ENCODE measurements at regions not wholly inside any gene's neighbourhood (a gene's known extent, or its start where the extent isn't known, plus 50 kb on each side); places are given as distances from the start of the nearest gene placed in this dataset.

GRCh38 chr6:22499815-22500214 lies 69.6 kb upstream of the HDGFL1 start:
- H3K27ac ChIP-seq, result no peak overlapping the region

GRCh38 chr6:22506496-22506895 lies 62.9 kb upstream of the HDGFL1 start:
- Histone ChIP-seq H3K9ac (no peak overlapping the region), H3K4me2 (no peak overlapping the region), H3K36me3 (no peaks in the 10 kb centered on the region), H3K27ac (no peak overlapping the region), H3K4me1 (no peaks in the 10 kb centered on the region), H3K27me3 (no peaks in the 10 kb centered on the region), H4K20me1 (no peaks in the 10 kb centered on the region), H3K9me3 (replicated peaks in 1 of 11) (no peaks in the 10 kb centered on the region), H3K4me3 (no peak overlapping the region)
- TF ChIP-seq Cebpa-rat (IDR thresholded peaks at IDR 0.05), result no peak

More at GRCh38 chr6:22499815-22500214, 69.6 kb upstream of the HDGFL1 start:
- Histone ChIP-seq H4K20me1 (no peaks in the 10 kb centered on the region), H3K36me3 (no peaks in the 10 kb centered on the region), H3K4me1 (no peaks in the 10 kb centered on the region), H3K9ac (no peak overlapping the region), H3K4me2 (no peak overlapping the region), H3K4me3 (no peak overlapping the region), H3K27me3 (no peaks in the 10 kb centered on the region), H3K9me3 (replicated peaks in 1 of 11) (no peaks in the 10 kb centered on the region)
- no peak for TF ChIP-seq Cebpa-rat (IDR thresholded peaks at IDR 0.05)

GRCh38 chr6:22512686-22513427 lies 56.5 kb upstream of the HDGFL1 start:
- no peak overlapping the region for H3K27ac ChIP-seq
- no peaks in the 10 kb centered on the region for H3K27me3 ChIP-seq
- no peaks in the 10 kb centered on the region for H4K20me1 ChIP-seq
- no peak for TF ChIP-seq Cebpa-rat (IDR thresholded peaks at IDR 0.05)
- H3K9me3 ChIP-seq (replicated peaks in 1 of 11), result no peaks in the 10 kb centered on the region
- H3K36me3 ChIP-seq, result no peaks in the 10 kb centered on the region
- no peak overlapping the region for H3K4me3 ChIP-seq
- no peaks in the 10 kb centered on the region for H3K4me1 ChIP-seq
- H3K9ac ChIP-seq, result no peak overlapping the region
- H3K4me2 ChIP-seq, result no peak overlapping the region

GRCh38 chr6:22513667-22514066 lies 55.7 kb upstream of the HDGFL1 start:
- no peak for TF ChIP-seq Cebpa-rat (IDR thresholded peaks at IDR 0.05)
- Histone ChIP-seq H3K4me1 (no peaks in the 10 kb centered on the region), H3K36me3 (no peaks in the 10 kb centered on the region), H3K27ac (no peak overlapping the region), H4K20me1 (no peaks in the 10 kb centered on the region), H3K9me3 (replicated peaks in 1 of 11) (no peaks in the 10 kb centered on the region), H3K4me3 (no peak overlapping the region), H3K9ac (no peak overlapping the region), H3K4me2 (no peak overlapping the region), H3K27me3 (no peaks in the 10 kb centered on the region)

GRCh38 chr6:22519237-22519636 lies 50.1 kb upstream of the HDGFL1 start:
- H3K27ac ChIP-seq, result no peak overlapping the region
- TF ChIP-seq Cebpa-rat (IDR thresholded peaks at IDR 0.05), result no peak
- no peak overlapping the region for H3K9ac ChIP-seq
- H3K27me3 ChIP-seq, result no peaks in the 10 kb centered on the region
- no peak overlapping the region for H3K4me2 ChIP-seq
- no peak overlapping the region for H3K4me3 ChIP-seq
- no peaks in the 10 kb centered on the region for H3K36me3 ChIP-seq
- H3K9me3 ChIP-seq (replicated peaks in 1 of 11), result no peaks in the 10 kb centered on the region
- no peaks in the 10 kb centered on the region for H4K20me1 ChIP-seq
- H3K4me1 ChIP-seq, result no peaks in the 10 kb centered on the region

Data from BLaER1 treated with 17β-estradiol and CSF1 and Interleukin-3, amounts not matched to agents 10 nM and 100 nM (cell line).